Osteocyte (in vitro differentiated cells): ENCODE measurements at regions not wholly inside any gene's neighbourhood (a gene's known extent, or its start where the extent isn't known, plus 50 kb on each side); places are given as distances from the start of the nearest gene placed in this dataset.

Experiments used
- DNase-seq: peaks from one replicate; pipeline ENCODE4 v3.0.0; 2021; ENCODE audit warnings: mixed read lengths; ENCODE audit not compliant: unreplicated experiment; ENCODE audit errors: extremely low spot score
- H3K27ac Mint-ChIP-seq: one replicate; pipeline ENCODE4 v1.8.0; 2021; ENCODE audit warnings: mild to moderate bottlenecking, mixed read lengths; ENCODE audit not compliant: unreplicated experiment
- H3K27me3 Mint-ChIP-seq: one replicate; pipeline ENCODE4 v1.8.0; 2021; ENCODE audit warnings: mixed read lengths; ENCODE audit not compliant: unreplicated experiment
- H3K36me3 Mint-ChIP-seq: one replicate; pipeline ENCODE4 v1.8.0; 2021; ENCODE audit warnings: mixed read lengths; ENCODE audit not compliant: unreplicated experiment
- H3K4me1 Mint-ChIP-seq: one replicate; pipeline ENCODE4 v1.8.0; 2021; ENCODE audit warnings: mixed read lengths; ENCODE audit not compliant: unreplicated experiment
- H3K4me3 Mint-ChIP-seq: one replicate; pipeline ENCODE4 v1.8.0; 2021; ENCODE audit warnings: mild to moderate bottlenecking, moderate library complexity, mixed read lengths; ENCODE audit not compliant: unreplicated experiment
- H3K9me3 Mint-ChIP-seq: one replicate; pipeline ENCODE4 v1.8.0; 2021; ENCODE audit warnings: mixed read lengths; ENCODE audit not compliant: unreplicated experiment
- TF ChIP-seq, protein P1 (sequence below): fragments of 200-600 bp; sonication (generic); IDR thresholded peaks from 2 replicates; pipeline ENCODE4 v1.5.0; 2021; ENCODE audit warnings: antibody characterized with exemption, mild to moderate bottlenecking, moderate library complexity

- Mint-ChIP-seq H3K4me1 (no peaks in the 10 kb centered on the region), H3K9me3 (no peaks in the 10 kb centered on the region), H3K36me3 (no peaks in the 10 kb centered on the region), H3K27me3 (no peaks in the 10 kb centered on the region), H3K4me3 (no peak overlapping the region), H3K27ac (no peak overlapping the region)
- TF ChIP-seq, protein P1, sequence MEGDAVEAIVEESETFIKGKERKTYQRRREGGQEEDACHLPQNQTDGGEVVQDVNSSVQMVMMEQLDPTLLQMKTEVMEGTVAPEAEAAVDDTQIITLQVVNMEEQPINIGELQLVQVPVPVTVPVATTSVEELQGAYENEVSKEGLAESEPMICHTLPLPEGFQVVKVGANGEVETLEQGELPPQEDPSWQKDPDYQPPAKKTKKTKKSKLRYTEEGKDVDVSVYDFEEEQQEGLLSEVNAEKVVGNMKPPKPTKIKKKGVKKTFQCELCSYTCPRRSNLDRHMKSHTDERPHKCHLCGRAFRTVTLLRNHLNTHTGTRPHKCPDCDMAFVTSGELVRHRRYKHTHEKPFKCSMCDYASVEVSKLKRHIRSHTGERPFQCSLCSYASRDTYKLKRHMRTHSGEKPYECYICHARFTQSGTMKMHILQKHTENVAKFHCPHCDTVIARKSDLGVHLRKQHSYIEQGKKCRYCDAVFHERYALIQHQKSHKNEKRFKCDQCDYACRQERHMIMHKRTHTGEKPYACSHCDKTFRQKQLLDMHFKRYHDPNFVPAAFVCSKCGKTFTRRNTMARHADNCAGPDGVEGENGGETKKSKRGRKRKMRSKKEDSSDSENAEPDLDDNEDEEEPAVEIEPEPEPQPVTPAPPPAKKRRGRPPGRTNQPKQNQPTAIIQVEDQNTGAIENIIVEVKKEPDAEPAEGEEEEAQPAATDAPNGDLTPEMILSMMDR, result no peak
- DNase-seq, result no peak
Observed at GRCh38 chr1:239025997-239026694, 360.2 kb upstream of the CHRM3 start.

DNA sequence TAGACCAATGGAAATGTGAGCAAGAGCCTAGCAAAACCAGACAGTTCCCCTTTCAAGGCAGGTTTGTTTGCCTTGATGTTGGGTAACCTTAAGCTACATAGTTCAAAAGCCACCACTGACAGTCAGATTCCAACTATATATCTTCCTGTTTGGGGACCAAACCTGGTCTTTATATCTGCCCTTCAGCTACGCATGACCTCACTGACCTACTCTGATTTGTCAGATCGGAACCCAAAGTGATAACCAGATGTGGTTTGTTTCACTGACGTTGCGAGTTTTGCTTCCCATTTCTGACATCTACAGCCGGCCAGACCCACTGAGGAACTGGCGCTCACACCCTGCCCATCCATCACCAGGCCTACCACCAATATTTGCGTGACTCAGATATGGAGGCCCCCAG lies 361.1 kb upstream of the CHRM3 start:
- no peaks in the 10 kb centered on the region for H3K4me1 Mint-ChIP-seq
- TF ChIP-seq, protein P1, result no peak
- H3K36me3 Mint-ChIP-seq, result no peaks in the 10 kb centered on the region
- no peak overlapping the region for H3K4me3 Mint-ChIP-seq
- no peak for DNase-seq
- H3K27me3 Mint-ChIP-seq, result no peaks in the 10 kb centered on the region
- H3K27ac Mint-ChIP-seq, result no peak overlapping the region
- H3K9me3 Mint-ChIP-seq, result no peaks in the 10 kb centered on the region

DNA sequence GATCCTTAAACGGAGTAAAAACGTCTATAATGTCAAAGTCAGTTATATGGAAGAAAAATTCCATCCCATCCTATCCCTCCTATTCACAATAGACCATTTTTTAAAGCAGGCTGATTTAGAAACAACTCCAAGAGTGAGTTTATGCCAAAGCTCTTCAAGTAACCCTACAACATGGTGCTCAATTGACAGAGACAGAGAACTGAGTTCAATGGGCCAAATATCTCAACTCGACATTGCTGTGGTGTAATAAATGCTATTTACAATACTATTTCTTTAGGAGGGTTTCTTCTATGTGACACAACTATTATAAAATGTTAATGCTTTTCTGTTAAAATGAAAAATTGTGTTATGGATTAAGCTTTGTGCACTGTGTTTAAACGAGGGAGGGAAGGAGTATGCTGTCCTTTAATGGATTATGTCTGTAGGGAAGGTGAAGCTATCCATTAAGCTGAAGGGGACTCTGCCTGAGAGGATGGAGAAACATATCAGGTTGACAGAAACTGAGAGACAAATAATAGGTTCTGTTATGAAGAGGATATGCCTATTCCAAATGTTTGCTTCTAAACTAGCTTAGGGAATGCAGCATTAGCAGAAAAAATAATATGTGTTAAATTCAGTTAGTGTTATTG lies 362.5 kb upstream of the CHRM3 start:
- no peak overlapping the region for H3K4me3 Mint-ChIP-seq
- H3K9me3 Mint-ChIP-seq, result no peaks in the 10 kb centered on the region
- H3K27ac Mint-ChIP-seq, result no peak overlapping the region
- TF ChIP-seq, protein P1, result no peak
- no peaks in the 10 kb centered on the region for H3K27me3 Mint-ChIP-seq
- H3K36me3 Mint-ChIP-seq, result no peaks in the 10 kb centered on the region
- no peak for DNase-seq
- no peaks in the 10 kb centered on the region for H3K4me1 Mint-ChIP-seq

- Mint-ChIP-seq H3K36me3 (no peaks in the 10 kb centered on the region), H3K27ac (no peak overlapping the region), H3K4me1 (no peaks in the 10 kb centered on the region), H3K9me3 (no peaks in the 10 kb centered on the region), H3K27me3 (no peaks in the 10 kb centered on the region), H3K4me3 (no peak overlapping the region)
- TF ChIP-seq, protein P1, result no peak
- no peak for DNase-seq
Observed at GRCh38 chr1:239016337-239016736, 370.0 kb upstream of the CHRM3 start.

DNA sequence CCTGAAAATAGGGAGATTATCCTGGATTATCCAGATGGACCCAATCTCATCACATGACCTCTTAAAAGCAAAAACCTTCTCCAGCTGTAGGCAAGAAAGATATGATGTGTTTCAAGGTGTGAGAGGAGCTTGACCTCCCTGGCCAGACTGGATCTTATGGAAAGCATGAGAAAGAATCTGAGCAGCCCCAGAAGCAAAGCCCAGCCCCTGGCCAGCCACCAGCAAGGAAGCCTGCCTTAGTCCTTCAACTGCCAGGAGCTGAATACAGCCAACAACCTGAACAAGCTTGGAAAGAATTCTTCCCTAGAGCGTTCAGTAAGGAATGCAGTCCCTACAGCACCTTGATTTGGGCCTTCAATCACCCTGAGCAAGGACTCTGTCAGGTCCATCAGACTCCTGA lies 375.0 kb upstream of the CHRM3 start:
- Mint-ChIP-seq H3K4me3 (no peak overlapping the region), H3K4me1 (no peaks in the 10 kb centered on the region), H3K27me3 (peaks cover 4% of the 10 kb centered on the region), H3K27ac (no peak overlapping the region), H3K9me3 (no peaks in the 10 kb centered on the region), H3K36me3 (no peaks in the 10 kb centered on the region)
- no peak for DNase-seq
- TF ChIP-seq, protein P1, result no peak
